ENCODE measurements at regions not wholly inside any gene's neighbourhood (a gene's known extent, or its start where the extent isn't known, plus 50 kb on each side); places are given as distances from the start of the nearest gene placed in this dataset.

DNA sequence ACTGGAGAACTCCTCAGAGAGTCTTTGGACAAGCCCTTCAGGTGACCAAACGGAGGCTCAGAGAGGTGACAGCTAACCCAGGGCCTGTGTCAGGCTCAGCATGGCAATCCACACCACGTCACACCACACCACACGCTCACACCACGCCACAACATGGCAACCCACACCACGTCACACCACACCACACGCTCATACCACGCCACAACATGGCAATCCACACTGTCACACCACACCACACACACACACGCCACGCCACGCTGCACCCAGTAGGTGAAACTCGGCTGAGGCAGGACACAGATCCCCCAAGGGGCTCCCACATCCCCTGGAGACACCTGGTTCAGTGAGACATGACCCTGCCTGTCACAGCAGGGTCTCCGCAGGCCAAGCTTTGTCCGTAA lies 107.3 kb downstream of the PDGFA start:
- TF ChIP-seq, protein P1, sequence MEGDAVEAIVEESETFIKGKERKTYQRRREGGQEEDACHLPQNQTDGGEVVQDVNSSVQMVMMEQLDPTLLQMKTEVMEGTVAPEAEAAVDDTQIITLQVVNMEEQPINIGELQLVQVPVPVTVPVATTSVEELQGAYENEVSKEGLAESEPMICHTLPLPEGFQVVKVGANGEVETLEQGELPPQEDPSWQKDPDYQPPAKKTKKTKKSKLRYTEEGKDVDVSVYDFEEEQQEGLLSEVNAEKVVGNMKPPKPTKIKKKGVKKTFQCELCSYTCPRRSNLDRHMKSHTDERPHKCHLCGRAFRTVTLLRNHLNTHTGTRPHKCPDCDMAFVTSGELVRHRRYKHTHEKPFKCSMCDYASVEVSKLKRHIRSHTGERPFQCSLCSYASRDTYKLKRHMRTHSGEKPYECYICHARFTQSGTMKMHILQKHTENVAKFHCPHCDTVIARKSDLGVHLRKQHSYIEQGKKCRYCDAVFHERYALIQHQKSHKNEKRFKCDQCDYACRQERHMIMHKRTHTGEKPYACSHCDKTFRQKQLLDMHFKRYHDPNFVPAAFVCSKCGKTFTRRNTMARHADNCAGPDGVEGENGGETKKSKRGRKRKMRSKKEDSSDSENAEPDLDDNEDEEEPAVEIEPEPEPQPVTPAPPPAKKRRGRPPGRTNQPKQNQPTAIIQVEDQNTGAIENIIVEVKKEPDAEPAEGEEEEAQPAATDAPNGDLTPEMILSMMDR (IDR thresholded peaks at IDR 0.05), result no peak
- TF ChIP-seq POLR2A (IDR thresholded peaks at IDR 0.05) (no peak), POLR2AphosphoS5 (IDR thresholded peaks at IDR 0.05) (no peak)

Data from breast epithelium (tissue), 3 donors.